SU-DHL-6 (cell line): ENCODE measurements at regions not wholly inside any gene's neighbourhood (a gene's known extent, or its start where the extent isn't known, plus 50 kb on each side); places are given as distances from the start of the nearest gene placed in this dataset.

Source experiments
- EZH2phosphoT487 ChIP-seq: fragments of 200-600 bp; sonication (generic), shearing (Covaris generic); conservative IDR thresholded peaks from 2 replicates; pipeline ENCODE4 v1.6.1; 2018; ENCODE audit warnings: mild to moderate bottlenecking, antibody characterized with exemption, low read length, moderate library complexity, mixed read lengths
- TF ChIP-seq, protein P1 (sequence below): fragments of 200-600 bp; sonication (generic); IDR thresholded peaks from one replicate; pipeline ENCODE4 v1.5.1; 2017; ENCODE audit warnings: antibody characterized with exemption, mild to moderate bottlenecking, low read length, moderate library complexity; ENCODE audit not compliant: insufficient read depth, poor library complexity, severe bottlenecking

DNA sequence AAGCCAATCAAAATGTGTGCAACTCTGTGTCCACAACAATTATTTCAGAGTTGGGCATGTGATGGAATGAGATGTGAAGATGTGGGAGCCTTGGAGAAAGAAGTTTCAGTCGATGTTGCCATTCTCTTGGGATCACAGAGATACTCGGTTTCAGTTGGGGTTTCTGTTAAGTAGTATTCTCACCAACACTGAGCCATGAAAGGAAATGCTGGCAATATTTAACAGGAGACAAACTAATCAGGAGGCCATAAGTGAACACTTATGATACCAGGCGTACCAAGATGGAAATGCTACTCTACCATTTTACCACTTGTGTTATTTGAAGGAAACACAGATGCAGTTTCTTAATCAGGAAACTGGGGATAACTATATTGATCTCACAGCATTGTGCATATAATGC lies 53.3 kb upstream of the NUDT7 start:
- TF ChIP-seq, protein P1, sequence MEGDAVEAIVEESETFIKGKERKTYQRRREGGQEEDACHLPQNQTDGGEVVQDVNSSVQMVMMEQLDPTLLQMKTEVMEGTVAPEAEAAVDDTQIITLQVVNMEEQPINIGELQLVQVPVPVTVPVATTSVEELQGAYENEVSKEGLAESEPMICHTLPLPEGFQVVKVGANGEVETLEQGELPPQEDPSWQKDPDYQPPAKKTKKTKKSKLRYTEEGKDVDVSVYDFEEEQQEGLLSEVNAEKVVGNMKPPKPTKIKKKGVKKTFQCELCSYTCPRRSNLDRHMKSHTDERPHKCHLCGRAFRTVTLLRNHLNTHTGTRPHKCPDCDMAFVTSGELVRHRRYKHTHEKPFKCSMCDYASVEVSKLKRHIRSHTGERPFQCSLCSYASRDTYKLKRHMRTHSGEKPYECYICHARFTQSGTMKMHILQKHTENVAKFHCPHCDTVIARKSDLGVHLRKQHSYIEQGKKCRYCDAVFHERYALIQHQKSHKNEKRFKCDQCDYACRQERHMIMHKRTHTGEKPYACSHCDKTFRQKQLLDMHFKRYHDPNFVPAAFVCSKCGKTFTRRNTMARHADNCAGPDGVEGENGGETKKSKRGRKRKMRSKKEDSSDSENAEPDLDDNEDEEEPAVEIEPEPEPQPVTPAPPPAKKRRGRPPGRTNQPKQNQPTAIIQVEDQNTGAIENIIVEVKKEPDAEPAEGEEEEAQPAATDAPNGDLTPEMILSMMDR, result no peak
- no peak for TF ChIP-seq EZH2phosphoT487
